SH-SY5Y (cell line): ENCODE measurements at regions not wholly inside any gene's neighbourhood (a gene's known extent, or its start where the extent isn't known, plus 50 kb on each side); places are given as distances from the start of the nearest gene placed in this dataset.

Experiments used
- GATA2 ChIP-seq: IDR thresholded peaks from 2 replicates; pipeline ENCODE4 v1.6.1; 2011; ENCODE audit warnings: mild to moderate bottlenecking, low read depth, low read length
- GATA3 ChIP-seq: IDR thresholded peaks from 2 replicates; pipeline ENCODE4 v1.6.1; 2011; ENCODE audit warnings: low read depth, mild to moderate bottlenecking, low read length, moderate library complexity

DNA sequence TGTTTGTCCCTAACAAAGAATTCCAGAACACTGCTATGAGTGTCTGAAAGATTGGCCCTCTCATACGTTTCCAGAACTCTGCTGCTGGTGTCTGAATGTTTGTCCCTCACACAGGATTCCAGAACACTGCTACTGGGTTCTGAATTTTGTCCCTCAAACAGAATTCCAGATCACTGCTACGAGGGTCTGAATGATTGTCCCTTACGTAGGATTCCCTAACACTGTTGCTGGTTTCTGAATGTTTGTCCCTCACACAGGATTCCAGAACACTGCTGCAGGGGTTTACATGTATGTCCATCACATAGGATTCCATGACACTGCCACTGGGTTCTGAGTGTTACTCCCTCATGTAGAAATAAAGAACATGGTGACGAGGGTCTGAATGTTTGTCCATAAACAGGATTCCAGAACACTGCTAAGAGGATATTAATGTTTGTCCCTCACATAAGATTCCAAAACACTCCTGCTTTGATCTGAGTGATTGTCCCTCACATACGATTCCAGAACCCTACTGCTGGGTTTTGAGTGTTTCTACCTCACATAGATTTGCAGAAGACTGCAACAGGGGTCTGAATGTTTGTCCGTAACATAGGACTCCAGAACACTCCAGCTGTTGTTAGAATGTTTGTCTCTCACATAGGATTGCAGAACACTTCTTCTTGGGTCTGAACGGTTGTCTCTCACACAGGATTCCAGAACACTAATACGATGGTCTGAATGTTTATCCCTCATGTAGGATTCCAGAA, 214.4 kb downstream of the FOXD4L6 start:
- no peak for TF ChIP-seq GATA2
- TF ChIP-seq GATA3, result no peak
